Sigmoid colon (tissue), 4 donors: ENCODE measurements at regions not wholly inside any gene's neighbourhood (a gene's known extent, or its start where the extent isn't known, plus 50 kb on each side); places are given as distances from the start of the nearest gene placed in this dataset.

ENCODE experiments used
- POLR2A ChIP-seq, 2 donors: fragments of 450-650 bp; IDR thresholded peaks; one replicate each; pipeline ENCODE4 v1.6.1; 2016; ENCODE audit warnings: antibody characterized with exemption in 2 of 2, mild to moderate bottlenecking in 2 of 2, moderate library complexity in 2 of 2
- POLR2AphosphoS5 ChIP-seq, 4 donors: sonication (generic); formaldehyde crosslinking; IDR thresholded peaks; one replicate each; pipeline ENCODE4 v1.6.1; 2017; ENCODE audit warnings: antibody characterized with exemption in 4 of 4
- TF ChIP-seq, protein P1 (sequence below), 4 experiments: fragments of 450-650 bp in 3 of 4; fragments of 200-600 bp in 1 of 4; IDR thresholded peaks; one replicate each; pipeline ENCODE4 v1.5.1; 2016 to 2019; ENCODE audit warnings: antibody characterized with exemption in 4 of 4, mild to moderate bottlenecking in 3 of 4, moderate library complexity in 2 of 4

DNA sequence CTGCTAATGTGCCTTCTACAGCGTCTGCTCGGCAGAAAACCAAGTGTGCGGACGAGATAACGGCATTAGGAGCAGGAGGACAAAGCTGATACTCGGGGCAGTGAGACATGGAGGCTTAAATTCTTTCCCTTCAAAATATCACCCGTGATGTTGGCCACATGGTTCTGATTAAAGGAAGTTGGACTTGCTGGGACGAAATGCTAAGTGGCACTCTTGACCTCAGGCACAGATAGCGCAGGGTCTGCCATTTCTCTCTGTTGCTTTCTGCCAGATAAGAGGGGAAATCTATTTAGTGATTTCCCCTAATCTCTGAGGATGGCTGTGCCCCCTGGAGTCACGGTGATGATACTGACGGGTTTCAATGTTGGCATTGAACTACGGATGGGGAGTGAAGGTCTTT lies 509.6 kb upstream of the EEF2KMT start:
- TF ChIP-seq, protein P1, sequence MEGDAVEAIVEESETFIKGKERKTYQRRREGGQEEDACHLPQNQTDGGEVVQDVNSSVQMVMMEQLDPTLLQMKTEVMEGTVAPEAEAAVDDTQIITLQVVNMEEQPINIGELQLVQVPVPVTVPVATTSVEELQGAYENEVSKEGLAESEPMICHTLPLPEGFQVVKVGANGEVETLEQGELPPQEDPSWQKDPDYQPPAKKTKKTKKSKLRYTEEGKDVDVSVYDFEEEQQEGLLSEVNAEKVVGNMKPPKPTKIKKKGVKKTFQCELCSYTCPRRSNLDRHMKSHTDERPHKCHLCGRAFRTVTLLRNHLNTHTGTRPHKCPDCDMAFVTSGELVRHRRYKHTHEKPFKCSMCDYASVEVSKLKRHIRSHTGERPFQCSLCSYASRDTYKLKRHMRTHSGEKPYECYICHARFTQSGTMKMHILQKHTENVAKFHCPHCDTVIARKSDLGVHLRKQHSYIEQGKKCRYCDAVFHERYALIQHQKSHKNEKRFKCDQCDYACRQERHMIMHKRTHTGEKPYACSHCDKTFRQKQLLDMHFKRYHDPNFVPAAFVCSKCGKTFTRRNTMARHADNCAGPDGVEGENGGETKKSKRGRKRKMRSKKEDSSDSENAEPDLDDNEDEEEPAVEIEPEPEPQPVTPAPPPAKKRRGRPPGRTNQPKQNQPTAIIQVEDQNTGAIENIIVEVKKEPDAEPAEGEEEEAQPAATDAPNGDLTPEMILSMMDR (IDR thresholded peaks at IDR 0.05) = no peak
- TF ChIP-seq POLR2A (IDR thresholded peaks at IDR 0.05) (no peak), POLR2AphosphoS5 (IDR thresholded peaks at IDR 0.05) (no peak)
